ENCODE measurements at regions not wholly inside any gene's neighbourhood (a gene's known extent, or its start where the extent isn't known, plus 50 kb on each side); places are given as distances from the start of the nearest gene placed in this dataset.
"Not testable (repeated sequence)": the region's sequence is repeated elsewhere in the genome, so short reads cannot be mapped to it uniquely, and the experiment has no call there.

- no peak overlapping the region for H3K4me3 ChIP-seq
- 78 to 82% methylated on average over 5 of the region's 5 CpGs for WGBS, 2 donors
- H3K27me3 ChIP-seq: no peaks in the 10 kb centered on the region
- no peak overlapping the region for H3K27ac ChIP-seq
- H3K36me3 ChIP-seq: no peaks in the 10 kb centered on the region
- intact Hi-C loops (cut with DNase I): no loop called here
- H3K4me1 ChIP-seq: peaks cover 0 to 5% (median 0%) of the 10 kb centered on the region in 3 donors
- DNase-seq: no peak
- TF ChIP-seq POLR2A (IDR thresholded peaks at IDR 0.05): no peak
- TF ChIP-seq, protein P1, sequence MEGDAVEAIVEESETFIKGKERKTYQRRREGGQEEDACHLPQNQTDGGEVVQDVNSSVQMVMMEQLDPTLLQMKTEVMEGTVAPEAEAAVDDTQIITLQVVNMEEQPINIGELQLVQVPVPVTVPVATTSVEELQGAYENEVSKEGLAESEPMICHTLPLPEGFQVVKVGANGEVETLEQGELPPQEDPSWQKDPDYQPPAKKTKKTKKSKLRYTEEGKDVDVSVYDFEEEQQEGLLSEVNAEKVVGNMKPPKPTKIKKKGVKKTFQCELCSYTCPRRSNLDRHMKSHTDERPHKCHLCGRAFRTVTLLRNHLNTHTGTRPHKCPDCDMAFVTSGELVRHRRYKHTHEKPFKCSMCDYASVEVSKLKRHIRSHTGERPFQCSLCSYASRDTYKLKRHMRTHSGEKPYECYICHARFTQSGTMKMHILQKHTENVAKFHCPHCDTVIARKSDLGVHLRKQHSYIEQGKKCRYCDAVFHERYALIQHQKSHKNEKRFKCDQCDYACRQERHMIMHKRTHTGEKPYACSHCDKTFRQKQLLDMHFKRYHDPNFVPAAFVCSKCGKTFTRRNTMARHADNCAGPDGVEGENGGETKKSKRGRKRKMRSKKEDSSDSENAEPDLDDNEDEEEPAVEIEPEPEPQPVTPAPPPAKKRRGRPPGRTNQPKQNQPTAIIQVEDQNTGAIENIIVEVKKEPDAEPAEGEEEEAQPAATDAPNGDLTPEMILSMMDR (IDR thresholded peaks at IDR 0.05): no peak
- H3K9me3 ChIP-seq: no peaks in the 10 kb centered on the region
Measured at GRCh38 chr18:23317975-23318675, 135.0 kb upstream of the RIOK3 start.

DNA sequence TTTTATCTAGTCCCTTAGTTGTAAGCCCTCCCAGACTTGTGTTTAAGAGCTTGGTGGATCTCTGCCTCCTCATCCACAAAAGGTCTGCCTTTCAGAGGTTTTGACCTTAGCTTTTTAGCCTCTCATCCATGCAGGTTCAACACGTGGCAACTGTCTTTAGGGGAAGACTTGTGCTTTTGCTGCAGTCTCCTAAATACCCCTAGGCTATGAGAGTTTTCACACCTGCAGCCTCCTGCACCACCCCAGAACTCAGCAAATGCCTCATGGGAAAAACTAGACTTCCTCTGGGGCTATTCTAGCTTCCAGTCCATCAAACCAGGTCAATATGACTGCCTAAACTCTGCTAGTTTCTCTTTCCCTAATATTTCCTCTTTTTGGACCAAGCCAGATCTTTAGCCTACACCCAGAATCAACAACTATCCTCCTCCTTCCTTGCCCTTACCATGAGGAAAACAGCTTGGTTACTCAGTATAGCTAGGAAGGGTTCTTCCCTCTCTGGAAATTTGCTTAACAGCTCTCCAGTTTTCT lies 132.3 kb upstream of the RIOK3 start:
- Histone ChIP-seq H3K27me3 (no peaks in the 10 kb centered on the region), H3K4me1 (no peaks in the 10 kb centered on the region), H3K4me3 (no peak overlapping the region), H3K27ac (no peak overlapping the region), H3K36me3 (no peaks in the 10 kb centered on the region), H3K9me3 (no peaks in the 10 kb centered on the region)
- 31 to 63% methylated on average over 1 of the region's 1 CpG for WGBS, 2 donors
- no peak for DNase-seq
- intact Hi-C loops (cut with DNase I): no loop called here
- TF ChIP-seq, protein P1 (IDR thresholded peaks at IDR 0.05): no peak
- TF ChIP-seq POLR2A (IDR thresholded peaks at IDR 0.05): no peak

DNA sequence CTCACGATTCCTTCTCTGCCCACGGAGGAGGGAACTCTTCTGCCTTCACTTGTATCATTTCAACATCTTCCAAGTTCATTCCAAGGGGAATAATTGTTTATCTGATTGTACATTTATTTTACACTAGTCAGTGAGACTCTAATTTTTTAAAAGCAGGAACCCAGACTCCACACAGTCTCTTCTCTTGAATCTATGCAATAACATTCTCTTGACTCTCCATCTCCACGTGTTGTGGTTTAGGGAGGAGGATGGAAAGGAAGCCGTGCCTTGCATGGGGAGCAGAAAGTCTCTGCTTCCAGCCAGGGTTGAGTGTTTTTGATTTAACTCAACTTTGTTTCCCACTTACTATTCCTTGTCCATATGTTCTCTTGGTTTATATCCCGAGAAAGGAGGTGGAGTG lies 131.1 kb upstream of the RIOK3 start:
- intact Hi-C loops (cut with DNase I): no loop called here
- H3K4me1 ChIP-seq: no peaks in the 10 kb centered on the region
- no peaks in the 10 kb centered on the region for H3K9me3 ChIP-seq
- H3K4me3 ChIP-seq: no peak overlapping the region
- H3K27me3 ChIP-seq: no peaks in the 10 kb centered on the region
- TF ChIP-seq, protein P1 (IDR thresholded peaks at IDR 0.05): no peak
- no peak for TF ChIP-seq POLR2A (IDR thresholded peaks at IDR 0.05)
- 75 to 83% methylated on average over 5 of the region's 5 CpGs for WGBS, 2 donors
- H3K27ac ChIP-seq: no peak overlapping the region
- no peak for DNase-seq
- H3K36me3 ChIP-seq: no peaks in the 10 kb centered on the region

GRCh38 chr18:23324056-23324811 lies 128.9 kb upstream of the RIOK3 start:
- Histone ChIP-seq H3K4me1 (no peaks in the 10 kb centered on the region), H3K36me3 (no peaks in the 10 kb centered on the region), H3K4me3 (no peak overlapping the region), H3K27me3 (no peaks in the 10 kb centered on the region), H3K9me3 (no peaks in the 10 kb centered on the region), H3K27ac (no peak overlapping the region)
- intact Hi-C loops (cut with DNase I): no loop called here
- WGBS, 2 donors: 89 to 97% methylated on average over 11 of the region's 11 CpGs
- no peak for DNase-seq
- TF ChIP-seq, protein P1 (IDR thresholded peaks at IDR 0.05): no peak

GRCh38 chr18:23324861-23325260 lies 128.2 kb upstream of the RIOK3 start:
- no peaks in the 10 kb centered on the region for H3K9me3 ChIP-seq
- no peak for DNase-seq
- no peak overlapping the region for H3K4me3 ChIP-seq
- no peak overlapping the region for H3K27ac ChIP-seq
- intact Hi-C loops (cut with DNase I): no loop called here
- 76 to 90% methylated on average over 4 of the region's 4 CpGs for WGBS, 2 donors
- no peak for TF ChIP-seq POLR2A (IDR thresholded peaks at IDR 0.05)
- TF ChIP-seq, protein P1 (IDR thresholded peaks at IDR 0.05): no peak
- H3K4me1 ChIP-seq: no peaks in the 10 kb centered on the region
- no peaks in the 10 kb centered on the region for H3K36me3 ChIP-seq
- H3K27me3 ChIP-seq: no peaks in the 10 kb centered on the region

DNA sequence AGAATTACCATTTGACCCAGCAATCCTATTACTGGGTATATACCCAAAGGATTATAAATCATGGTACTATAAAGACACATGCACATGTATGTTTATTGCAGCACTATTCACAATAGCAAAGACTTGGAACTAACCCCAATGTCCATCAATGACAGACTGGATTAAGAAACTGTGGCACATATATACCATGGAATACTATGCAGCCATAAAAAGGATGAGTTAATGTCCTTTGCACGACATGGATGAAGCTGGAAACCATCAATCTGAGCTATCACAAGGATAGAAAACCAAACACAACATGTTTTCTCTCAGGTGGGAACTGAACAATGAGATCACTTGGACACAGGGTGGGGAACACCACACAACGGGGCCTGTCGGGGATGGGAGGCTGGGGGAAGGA lies 123.4 kb upstream of the RIOK3 start:
- H3K27ac ChIP-seq; intact Hi-C loops (cut with DNase I); H3K4me3 ChIP-seq; DNase-seq; H3K9me3 ChIP-seq; H3K27me3 ChIP-seq; H3K36me3 ChIP-seq: not testable (repeated sequence)
- H3K4me1 ChIP-seq: peaks cover 0 to 21% (median 0%) of the 10 kb centered on the region in 3 donors
- WGBS, 2 donors: 93 to 97% methylated on average over 3 of the region's 3 CpGs
